ENCODE measurements at regions not wholly inside any gene's neighbourhood (a gene's known extent, or its start where the extent isn't known, plus 50 kb on each side); places are given as distances from the start of the nearest gene placed in this dataset.

DNA sequence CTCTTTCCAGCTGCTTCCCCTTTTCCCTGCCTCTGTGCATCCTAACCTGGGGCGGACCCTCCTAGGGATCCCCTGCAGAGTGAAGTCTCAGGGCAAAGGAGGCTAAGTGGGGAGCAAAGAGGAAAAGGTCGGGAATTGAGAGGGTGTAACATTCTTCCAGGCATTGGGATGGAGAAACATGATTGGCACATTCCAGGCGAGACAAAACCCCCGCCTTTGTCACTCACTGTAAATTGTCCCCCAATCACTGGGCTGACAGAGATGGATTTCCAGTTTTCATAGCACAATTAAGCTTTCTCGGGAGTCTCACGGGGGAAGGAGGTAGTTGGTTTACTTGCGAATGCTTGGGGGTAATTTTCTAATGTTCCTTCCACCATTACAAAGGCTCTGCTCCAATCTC lies 74.9 kb downstream of the MIAT start:
- DNase-seq: no peak

DNA sequence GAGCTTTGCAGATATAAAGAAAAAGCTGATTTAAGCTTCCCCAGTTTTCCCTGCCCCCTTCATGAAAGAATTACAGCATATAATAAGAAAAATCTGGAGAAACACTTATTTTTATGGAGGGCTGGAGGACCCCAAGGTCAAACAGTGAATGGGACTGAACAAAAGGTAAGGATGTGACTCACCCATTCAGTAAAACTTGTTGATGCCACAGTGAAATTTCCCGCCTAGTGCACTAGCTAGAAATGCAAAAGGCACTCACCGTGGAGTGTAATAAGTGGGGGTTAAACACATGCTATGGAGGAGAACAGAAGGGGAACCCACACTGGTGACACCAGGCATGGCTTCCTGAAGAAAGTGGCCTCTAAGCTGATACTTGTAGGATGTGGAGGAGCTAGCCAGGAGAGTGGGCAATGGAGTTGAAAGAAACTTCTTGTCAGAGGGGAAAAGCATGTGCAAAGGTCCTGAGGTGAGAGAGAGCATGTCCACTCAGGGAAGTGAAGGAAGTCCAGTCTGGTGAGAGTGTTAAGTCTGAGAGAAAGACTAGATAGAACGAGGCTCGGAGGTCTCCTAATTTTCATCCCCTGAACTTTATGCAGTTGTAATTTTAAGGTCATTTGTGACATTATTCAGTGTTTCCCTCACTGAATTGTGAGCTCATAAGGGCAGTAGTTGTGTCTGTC lies 77.1 kb downstream of the MIAT start:
- no peak for DNase-seq

DNA sequence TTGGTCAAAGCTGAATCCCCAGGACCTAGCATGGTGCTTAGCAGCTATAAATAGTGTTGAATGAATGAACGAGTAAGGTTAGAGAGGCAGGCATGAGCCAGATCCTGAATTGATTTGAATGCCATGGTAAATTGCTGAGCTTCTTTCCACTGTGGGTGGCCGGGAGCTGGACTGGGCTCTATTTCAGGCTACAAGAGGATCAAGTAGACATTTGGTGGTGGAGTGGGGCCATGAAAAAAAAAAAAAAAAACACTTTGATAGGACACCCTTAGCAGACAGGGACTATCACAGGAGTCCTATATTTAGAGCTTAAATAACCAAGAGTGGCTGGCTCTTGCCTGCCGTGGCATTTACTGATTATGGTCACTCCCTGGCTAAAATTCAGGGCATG lies 77.6 kb downstream of the MIAT start:
- DNase-seq: no peak

DNA sequence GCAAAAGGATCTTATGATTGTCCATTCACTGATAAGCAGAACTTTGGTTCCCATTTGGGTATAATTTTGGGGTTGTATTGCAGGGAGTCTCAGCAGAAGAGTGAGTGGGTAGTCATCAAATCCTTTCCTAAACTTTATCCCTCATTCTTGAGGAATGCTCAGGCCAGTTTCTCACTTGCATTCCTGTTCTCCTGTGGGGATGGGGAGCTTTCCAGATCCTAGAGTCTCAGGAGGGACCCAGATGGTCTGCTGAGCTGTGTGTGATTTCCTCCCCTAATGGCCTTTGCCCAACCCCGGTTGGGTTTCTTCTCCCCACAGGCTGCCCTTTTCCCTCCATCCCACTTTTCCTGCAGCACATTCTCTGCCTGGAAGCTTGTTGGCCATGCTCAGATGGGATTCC lies 79.9 kb downstream of the MIAT start:
- no peak for DNase-seq

DNA sequence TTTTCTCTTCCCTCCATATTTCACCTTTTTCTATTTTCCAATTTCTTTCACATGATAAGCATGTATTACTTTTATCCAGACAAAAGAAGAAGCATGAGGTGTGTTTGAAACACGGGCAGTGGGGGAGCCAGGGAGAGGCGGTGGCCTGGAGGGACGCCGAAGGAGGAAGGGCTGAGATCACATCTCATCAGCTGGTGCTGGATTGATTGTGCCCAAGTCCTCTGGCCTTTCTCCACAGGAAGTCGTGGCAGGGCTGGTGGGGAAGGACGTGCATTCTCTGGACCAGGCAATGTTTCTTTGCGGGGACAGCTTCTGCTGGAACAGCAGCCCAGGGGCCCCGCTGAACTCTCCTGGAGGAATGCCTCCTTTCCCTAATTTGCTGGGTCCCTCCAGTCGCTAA lies 82.9 kb downstream of the MIAT start:
- no peak for DNase-seq

DNA sequence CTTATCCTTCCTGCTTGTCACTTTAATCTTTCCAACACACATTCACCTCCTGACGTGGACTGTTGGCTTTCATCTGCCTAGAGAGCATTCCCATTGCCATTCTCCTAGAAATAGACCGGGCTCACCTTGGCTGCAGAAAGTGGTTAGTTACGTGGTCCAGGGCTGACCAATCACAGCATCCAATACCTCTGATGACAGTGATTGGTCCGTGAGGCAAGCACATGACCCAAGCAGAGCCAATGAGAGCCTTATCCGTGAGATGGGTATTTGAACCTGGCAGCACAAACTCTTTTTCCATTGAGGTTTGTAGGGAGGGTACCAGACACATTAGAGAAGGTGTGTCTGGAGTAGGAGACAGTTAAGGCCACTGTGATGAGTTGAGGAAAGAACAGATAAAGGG lies 85.8 kb downstream of the MIAT start:
- no peak for DNase-seq

DNA sequence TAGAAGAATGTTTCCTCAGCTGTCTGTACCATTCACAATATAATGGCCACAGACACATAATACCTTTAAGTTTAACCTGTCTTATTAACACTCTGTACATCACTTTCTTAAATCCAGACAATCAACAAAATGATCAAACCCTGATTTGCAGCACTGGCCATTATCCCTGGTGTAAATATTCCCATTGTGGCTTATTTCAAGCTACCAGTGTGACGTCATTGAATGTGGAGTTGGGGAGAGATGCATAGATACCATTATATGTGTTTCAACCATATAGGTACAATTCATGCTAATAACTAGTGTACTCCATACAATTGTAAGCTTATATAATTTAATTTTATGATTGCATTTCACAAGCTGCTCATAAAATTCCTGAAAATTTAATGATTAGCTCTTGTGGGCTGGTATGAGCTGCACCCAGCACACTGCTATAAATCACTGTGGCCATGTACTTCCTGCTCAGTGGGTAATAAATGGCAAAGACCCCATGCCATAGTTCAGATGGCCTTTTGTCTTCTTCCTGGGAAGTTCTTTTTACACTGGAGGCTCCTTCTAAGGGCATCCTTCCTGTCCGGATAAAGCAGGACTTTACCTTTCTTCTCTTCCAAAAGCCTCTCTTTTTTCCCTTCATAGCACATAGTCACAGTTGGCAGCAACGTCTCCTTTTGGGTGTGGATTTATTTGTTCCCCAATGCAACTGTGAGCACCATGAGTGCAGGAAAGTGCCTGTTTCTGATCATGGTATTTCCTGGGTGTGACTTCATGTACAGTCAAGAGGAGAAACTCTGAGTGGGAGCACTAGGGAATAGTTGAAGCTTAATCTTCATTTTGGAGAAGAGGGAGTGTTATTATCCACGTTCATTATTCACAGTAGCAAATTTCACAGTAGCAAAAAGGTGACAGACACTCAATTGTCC lies 87.8 kb downstream of the MIAT start:
- no peak for DNase-seq

DNA sequence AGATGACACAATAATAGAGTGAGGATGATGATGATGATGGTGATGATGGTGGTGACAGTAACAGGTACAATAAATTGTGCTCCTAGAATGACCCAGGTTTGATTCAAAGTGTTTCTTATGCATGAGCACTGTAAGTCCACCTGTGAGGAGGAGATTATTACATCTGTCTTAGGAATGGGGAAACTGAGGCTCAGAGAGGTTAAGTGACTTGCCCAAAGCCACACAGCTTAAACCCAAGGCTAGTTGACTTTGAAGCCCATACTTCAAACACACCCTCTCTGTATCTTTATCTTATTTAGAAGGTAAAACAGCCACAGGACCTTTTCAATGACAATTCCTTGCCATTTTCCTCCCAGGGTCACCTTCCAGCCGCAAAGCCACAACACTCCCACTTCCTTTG lies 88.9 kb downstream of the MIAT start:
- no peak for DNase-seq

DNA sequence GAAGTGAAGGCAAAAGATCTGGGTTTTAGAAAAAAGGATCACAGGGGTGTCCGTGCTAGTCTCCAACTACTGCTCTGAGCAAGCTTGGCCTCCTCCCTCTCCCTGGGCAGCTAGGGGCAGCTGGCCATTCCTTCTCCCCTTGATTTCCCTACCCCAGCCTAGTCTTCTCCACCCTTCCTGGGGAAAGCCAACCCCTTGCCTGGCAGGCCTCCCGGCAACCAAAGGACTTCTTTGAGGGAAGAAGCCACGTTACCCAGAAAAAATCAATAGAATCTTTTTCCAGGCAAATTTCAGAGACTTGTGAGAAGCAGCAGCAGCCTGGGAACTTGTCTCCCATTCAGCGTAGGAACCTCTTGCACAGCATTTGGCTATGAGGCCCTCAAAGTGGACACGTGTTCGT lies 91.5 kb downstream of the MIAT start:
- no peak for DNase-seq

DNA sequence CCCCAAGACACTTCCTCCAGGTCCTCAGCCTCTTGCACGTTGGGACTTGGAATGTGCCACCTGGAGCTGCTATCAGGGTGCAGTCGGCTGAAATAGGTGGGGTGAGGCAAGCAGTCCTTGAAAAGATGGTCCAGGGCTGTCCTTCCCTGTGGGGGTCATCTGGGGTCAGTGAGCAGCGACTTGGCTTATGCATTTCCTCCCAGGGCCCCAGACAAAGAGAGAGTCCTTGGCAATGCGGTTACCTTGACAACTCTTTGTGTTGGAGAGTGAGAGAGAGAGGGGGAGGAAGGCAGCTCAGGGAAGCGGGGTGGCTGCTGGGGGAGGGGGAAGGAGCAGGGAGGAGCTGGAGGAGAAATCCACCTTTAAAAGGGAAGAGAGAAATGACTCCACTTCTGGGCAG lies 93.8 kb downstream of the MIAT start:
- DNase-seq: no peak

DNA sequence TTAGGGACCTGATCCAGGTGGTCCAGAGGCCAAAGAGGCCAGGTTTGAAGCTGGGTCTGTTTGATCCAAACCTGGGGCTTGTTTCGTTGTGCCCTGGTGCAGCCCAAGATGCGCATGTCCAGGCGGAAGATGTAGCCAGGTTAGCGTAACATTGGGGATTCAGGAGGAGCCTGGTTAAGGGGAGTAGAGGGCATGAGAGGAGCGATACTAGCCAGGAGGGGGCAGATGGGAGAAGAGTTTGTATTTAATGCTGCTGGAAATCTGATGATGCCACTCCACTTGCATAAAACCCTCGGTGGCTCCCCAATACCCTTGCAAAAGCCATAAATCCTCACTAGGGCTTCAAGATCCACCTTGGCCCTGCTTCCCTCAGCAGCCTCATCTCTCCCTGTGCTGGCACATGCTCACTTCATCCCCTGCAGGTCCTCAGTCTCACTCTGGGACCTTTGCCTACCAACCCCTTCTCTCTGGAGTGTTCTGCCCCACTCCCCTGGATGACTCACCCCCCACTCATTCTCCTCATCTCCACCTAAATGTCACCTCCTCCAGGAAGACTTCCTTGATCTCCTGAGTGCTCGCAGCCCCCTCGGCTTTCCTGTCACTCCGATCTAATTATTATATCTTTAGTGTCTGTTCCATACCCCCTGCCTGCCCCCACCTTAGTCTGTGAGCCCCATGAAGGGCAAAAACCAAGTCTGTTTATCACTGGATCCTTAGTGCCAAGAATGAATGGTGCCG lies 95.9 kb downstream of the MIAT start:
- DNase-seq: no peak

DNA sequence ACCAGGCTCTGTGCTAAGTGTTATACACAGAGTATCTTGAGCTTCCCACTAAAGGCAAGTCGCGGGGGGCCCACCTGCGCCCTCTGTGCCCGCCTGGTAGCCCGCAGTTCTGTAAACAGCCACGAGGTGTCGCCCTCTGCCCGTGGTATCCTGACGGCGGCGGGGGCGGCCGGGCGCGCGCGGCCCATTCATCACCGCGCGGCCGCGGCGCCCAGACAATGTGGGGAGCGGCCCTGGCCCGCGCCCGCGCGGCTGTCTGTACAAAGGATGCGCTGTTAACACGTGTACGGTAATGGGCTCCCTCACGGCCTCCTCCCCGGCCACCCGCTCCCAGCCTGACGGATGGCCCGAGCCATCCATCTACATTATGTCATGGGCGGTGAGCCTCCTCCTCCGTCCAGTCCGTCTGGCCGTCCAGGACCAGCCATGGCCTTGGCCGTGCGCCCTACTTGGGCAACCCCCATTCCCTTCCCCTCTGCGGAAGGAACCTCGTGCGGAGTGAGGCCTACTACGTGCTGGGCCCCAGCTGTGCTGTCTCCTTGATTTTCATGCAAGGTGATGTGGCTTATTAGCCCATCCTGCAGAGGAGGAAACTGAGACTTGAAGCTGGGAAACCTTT lies 99.4 kb downstream of the MIAT start:
- peak; percentile 4 for DNase-seq

DNA sequence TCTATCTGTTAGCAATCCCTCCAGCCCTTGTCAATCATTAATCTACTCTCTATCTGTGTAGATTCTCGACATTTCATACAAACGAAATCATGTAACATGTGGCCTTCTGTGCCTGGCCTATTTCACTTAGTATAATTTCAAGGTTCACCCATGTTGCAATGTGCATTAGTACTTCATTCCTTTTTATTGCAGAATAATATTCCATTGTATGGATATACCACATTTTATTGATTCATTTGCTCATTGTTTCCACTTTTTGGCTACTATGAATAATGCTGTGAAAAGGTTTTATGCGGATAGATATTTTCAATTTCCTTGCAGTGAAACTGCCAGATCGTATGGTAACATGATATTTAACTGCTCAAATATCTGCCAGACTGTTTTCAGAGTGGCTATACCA lies 100.1 kb downstream of the MIAT start:
- DNase-seq: no peak

DNA sequence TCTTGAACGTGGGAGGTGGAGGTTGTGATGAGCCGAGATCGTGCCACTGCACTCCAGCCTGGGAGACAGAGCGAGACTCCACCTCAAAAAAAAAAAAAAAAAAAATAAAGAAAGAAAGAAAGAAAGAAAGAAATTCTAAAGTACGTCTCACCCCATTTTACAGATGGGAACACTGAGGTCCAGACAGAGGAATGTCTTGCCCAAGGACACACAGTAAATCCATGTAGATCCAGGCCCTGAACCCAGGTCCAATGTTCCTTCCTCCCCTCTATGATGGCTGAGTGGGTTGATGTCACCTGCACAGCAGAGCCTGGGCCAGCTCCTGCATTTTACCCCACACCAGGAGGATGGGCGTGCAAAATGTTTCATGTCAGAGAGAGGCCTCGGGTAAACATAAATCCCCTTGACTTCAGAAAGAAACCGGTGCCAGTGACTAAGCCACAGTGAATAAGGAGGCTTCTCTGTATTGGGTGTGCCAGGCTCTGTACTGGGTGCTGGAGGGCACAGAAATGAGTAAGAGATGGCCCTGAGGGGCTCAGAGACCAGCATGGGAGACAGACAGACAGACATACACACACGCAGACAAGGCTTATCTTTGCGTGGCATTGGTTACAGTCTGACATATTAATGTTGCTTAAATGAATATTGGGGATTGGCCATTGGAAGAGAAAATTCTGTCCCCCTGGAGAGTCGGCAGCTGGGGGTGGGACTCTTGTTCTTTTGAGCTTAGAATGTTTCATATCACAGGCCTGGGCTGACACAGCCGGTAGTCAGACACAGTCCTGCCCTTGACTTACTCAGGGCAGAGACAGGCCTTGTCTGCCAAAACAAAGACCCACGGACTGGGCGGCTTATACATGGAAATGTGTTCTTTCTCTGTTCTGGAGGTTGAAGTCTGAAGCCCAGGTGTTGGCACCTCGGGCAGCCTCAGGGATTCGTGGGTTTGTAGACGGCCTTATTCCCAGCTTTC lies 105.4 kb downstream of the MIAT start:
- no peak for DNase-seq

DNA sequence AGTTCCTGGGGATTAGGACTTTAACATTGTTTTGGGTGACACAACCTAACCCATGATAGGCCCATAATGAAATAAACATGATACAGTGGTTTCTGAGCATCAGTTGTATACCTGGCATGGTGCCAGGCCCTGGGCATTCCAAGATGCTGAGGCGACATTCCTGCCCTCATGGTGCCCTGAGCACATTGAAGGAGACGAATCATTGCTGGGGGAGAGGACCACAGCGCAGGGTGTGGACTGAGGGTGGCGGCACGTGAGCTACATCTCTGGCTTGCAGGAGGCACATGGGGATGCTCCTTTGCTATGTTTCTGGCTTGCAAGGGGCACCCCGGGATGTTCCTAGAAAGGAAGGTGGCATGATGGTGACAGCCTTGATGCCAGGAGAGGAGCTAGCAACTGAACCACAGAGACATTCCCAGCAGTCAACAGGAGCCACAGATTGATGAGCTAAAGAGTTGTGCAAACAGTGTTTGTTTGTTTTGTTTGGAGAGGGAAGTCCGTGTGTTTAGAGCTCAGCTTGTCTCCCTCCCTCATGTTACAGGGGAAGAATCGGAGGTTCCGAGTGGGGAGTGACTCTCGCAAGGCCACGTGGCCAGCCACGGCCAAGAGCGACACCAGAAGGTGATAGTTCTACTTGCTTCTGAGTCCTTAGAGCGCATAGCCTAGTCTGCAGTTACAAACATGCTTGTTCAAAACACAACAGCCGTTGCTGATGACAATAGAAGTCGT lies 106.4 kb downstream of the MIAT start:
- DNase-seq: no peak

DNA sequence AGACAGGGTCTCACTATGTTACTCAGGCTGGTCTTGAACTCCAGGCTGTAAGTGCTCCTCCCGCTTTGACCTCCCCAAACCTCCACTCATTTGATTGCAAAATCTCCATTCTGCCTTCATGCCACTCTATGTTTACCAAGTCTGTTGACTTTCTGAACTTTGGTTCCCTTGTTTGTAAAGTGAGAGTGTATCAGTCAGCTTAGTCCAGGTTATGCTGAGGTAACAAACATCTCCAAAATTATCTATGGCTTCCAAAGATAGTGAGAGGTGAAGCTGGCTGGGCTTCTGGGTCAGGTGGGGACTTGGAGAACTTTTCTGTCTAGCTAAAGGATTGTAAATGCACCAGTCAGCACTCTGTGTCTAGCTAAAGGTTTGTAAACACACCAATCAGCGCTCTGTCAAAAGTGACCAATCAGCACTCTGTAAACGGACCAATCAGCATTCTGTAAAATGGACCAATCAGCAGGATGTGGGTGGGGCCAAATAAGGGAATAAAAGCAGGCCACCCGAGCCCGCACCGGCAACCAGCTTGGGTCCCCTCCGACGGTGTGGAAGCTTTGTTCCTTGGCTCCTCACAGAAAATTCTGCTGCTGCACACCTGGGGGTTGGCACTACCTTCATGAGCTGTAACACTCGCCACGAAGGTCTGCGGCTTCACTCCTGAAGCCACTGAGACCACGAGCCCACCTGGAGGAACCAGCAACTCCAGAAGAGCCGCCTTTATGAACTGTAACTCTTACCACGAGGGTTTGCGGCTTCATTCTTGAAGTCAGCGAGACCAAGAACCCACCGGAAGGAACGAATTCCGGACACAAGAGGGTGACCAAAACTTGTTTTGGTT lies 109.3 kb downstream of the MIAT start:
- DNase-seq: no peak

DNA sequence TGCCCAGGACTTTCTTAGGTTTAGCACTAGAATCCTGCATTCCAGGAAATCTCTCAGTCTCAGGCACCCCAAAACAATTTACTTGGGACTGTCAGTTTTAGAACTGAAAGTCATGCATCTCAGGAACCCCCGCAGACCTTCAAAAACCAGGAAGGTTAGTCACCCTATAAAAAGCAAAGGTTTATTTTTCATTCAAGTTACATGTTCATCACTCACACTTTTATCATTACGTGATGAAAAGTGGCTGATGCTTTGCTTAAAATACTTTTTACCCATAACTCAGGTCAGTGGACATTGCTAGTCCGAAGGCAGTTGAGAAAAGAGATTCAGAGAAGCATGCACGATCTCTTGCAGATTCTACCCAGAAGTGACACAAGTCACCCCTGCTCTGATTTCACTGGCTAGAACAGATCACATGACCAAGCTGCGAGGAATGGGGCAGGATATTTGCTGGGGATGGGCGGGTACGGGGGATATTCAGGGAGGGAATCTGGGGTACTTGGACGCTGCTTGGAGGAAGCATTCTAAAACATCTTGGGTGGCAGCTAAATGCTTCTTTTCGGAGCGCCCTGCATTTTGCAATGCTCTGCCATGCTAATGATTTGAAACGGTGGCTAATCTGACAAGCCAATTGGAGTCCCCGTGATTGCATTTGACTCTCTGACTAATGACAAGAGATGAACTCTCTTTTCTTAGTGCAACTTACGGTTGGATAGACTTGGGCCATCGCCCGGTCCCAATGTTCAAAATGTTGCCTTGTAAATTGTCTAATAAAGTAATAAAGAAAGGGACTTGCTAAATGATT lies 110.2 kb downstream of the MIAT start:
- no peak for DNase-seq

DNA sequence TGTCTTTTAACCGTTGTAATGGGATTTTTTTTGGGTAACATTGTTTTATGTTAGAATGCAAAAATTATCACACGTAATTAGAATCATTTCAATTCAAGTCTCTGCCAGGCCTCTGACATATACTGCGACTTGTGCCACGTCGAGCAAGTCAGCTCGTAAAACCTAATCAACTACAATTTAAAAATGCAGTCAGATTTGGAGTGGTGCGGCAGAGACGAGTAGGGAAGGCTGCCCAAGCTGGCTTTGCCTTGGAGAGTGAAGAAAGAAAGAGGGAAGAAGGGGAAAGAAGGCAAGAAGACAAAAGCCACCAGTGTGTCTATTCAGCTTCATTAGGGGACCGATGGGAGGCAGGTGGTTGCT lies 110.7 kb downstream of the MIAT start:
- no peak for DNase-seq

DNA sequence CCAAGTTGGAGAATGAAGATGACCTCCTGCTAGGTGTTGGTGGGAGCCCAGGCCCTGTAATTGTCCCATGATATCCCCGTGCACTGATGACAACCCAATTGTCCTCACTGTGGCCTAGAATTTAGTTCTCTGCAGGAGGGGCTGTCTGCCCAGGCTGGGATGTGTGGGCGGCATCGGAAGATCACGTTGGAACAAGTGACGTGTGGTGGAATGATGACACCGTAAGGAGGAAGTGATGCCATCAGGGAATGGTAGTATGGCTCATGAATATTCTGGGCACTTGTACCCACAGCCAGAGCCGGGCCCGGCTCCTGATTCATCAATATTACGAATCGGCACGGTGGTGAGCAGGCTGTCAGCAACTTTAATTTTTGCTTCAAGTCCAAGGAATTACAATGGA lies 111.6 kb downstream of the MIAT start:
- DNase-seq: no peak

DNA sequence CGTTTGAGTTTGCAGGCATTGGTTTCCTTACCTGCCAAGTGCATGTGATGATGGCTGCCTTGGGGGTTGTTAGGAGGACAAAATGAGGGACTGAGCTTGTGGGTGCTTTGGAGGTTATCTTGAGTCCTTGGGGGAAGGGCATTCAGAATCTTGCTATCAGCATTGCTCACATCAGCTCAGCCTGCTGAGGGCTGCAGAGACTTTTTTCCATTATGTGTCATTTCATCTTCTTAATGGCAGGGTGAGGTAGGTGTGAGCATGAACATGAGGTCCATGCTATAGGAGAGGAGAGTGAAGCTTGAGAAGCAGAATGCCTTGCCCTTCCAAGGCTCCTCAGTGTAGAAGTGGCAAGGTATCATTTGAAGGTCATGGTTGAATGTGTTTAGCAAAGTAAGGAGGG lies 112.3 kb downstream of the MIAT start:
- no peak for DNase-seq

Measured in NCI-H1694 treated with DMSO at 0.1 percent for 48 hours (cell line).